IPS DF 4.7 (cell line): ENCODE measurements at regions not wholly inside any gene's neighbourhood (a gene's known extent, or its start where the extent isn't known, plus 50 kb on each side); places are given as distances from the start of the nearest gene placed in this dataset.

ENCODE experiments used
- DNase-seq: peaks from one replicate; pipeline ENCODE4 v3.0.0-alpha.2; 2013; ENCODE audit warnings: low spot score; ENCODE audit errors: extremely low read depth

DNA sequence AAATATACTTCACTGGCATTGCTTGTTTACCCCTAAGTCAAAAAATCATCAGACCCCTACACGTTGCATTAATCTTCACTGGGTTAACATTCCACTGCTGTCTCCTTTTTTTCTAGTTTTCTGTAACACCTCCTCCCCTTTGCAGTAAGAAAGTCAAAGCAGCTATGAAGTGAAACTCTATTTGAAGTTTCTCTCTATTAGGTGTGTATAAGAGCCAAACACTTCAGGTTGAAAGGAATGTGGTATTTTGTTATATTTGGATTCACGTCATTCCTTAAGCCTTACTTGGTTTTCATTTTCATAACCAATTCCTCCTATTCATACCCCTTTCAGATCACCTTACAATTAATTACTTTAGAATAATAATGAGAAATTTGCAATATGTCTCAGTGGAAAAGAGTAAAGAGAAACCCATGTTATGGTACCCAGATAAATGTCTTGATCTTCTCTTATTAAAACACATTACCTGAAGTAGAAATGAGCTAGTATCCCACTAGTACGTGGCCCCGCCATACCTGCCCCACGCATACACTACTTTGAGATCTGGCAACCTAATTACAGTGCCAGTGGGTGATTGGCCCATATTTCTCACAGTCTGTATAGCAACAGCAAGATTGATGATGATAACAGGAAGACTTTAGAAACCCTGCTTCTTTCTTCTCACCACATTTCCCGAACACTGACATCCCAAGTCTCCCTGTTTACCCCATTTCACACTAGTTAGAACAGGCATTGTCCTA, 236.4 kb upstream of the RGS6 start:
- no peak for DNase-seq

DNA sequence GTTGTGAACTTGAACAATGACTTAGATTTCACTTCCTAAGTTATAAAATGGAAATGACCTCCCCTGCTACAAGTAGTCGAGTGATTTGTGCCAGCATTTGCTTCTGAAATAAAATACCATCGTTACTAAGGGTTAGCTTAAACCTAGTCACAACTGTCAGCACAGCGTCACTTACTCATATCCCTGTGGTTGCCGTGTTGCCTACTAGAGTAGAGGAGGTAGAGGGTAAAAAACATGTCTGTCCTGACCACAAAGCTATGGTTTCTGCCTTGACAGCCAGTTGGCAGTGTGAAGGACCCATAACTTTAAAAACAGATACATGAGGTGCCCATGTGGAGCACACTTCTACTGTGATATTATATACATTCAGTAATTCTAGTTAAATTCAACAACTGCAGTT, 234.2 kb upstream of the RGS6 start:
- DNase-seq: no peak

GRCh38 chr14:71698673-71699072, 233.6 kb upstream of the RGS6 start:
- DNase-seq: no peak

DNA sequence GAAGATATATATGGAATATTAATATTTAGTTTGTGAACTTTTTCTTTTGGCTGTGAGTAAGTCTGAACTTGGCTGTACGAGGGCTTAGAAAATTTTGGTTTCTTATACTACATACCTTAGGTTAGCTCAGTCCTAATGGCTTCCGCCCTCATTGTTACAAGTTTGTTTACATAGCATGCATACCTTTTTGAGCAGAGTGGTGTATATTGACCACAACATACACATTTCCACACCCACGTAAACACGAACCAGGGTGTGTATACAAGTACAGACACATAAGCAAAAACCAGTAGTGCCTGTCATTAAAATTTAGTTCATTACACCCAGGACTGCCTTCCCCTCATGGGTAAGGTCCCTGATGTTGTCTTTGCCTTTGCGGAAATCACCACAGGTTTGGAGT, 230.2 kb upstream of the RGS6 start:
- DNase-seq: no peak

GRCh38 chr14:71702786-71703185, 229.4 kb upstream of the RGS6 start:
- DNase-seq: no peak

DNA sequence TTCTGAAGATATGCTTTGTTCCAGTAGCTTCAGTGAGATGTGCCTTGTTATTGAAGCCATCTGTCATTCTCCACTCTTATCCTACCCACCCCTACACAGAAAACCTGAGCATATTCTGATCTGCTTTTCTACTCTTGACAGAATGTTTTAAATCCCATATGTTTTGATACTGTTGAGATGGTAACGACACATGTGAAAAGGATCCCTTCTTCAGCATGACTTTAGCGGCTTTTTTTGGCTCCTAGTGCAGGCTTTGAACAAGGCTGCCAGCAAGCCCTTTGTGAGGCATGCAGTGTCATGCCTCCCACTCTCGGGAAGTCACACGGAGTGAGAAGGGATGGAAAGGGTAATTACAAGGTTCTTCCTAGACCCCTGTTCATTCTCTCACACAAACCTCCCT, 228.8 kb upstream of the RGS6 start:
- no peak for DNase-seq

DNA sequence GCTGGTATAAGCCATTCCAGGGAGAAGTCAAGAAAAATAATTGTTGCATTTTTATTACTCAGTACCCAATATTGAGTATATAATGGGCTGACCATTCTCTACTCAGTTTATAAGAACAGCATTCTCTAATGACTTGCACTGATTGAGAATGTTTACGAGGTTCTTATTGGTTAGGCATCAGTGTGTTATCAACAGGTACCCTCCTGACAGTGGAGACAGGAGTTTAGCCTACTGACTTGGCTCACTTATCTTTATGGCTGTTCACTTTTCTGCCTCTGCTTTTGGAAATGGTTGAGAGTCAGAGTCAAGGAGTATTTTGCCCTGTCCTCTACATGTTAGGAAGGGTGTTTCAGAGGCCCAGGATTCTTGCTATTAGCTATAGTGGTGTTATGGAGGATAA, 228.0 kb upstream of the RGS6 start:
- DNase-seq: no peak

GRCh38 chr14:71705460-71705859, 226.8 kb upstream of the RGS6 start:
- DNase-seq: no peak

GRCh38 chr14:71709076-71709475, 223.2 kb upstream of the RGS6 start:
- DNase-seq: no peak

DNA sequence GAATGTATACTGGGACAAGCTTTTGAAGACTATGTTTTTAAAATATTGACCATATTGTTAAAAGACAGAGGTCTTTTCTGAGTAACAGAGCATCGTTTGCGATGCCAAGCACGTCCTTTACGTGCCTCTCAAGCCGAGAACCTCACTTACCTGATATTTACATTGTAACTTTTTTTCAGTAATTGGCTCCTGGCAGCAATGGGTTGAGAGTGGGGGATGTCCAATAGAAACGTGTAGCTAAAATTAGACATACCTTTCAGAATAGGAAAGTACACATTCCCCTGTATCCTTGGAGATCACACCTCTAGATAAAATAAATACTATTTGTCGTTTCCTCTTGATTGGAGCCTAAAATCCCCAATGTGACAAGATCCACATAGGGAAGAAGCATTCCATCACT, 222.2 kb upstream of the RGS6 start:
- no peak for DNase-seq

- no peak for DNase-seq
Measured at GRCh38 chr14:71711125-71711524, 221.1 kb upstream of the RGS6 start.

DNA sequence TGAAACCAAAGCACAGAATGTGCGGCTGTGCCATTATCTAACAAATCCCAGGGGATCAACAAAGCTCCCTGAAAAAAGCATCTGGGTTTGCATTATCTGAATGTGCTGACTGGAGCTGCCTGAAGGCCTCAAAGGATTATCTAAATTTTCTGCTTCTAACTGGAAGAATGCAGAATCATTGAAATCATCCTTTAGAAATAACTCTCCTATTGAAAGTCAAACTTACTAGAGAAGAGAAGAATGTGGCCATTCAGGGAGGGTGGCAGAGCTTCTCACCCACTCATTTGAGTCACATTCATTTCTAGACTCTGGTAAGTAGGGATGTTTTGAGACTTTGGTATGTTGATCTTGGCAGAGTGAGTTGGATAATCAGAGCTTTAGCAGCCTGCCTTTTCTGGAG, 220.6 kb upstream of the RGS6 start:
- no peak for DNase-seq

DNA sequence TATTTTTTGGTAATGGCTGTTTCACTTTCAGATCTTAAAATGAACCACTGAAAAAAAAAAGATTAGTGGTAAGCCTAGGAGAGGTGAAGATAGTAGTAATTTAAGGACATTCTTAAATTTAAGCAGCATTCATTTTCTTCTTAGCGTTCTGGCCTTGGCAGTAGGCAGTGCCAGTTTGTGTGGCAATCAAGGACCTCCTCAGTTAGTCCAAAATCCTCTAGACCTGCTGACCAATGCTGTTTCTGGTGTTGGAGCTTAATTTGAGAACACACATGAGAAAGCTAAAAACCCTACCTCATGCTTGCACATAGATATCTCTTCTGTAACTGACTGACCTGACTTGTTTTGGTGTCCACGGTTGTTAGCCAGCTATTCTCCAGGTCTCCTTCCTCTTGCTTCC, 219.8 kb upstream of the RGS6 start:
- DNase-seq: no peak

DNA sequence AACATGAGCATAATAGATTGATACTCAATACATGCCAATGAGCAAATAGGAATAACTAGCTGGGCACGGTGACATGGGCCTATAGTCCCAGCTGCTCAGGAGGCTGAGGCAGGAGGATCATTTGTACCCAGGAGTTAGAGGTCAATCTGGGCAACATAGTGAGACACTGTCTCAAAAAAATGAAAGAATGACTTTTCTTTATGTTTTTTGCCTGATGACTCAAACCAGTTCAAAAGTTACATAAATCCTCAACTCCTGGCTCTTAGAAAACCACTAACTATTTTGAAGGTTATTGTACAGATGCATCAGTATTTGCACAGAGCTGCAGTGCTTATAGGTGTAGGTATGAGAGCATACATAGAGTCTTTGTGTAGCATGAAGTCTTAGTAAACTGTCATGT, 219.2 kb upstream of the RGS6 start:
- no peak for DNase-seq

DNA sequence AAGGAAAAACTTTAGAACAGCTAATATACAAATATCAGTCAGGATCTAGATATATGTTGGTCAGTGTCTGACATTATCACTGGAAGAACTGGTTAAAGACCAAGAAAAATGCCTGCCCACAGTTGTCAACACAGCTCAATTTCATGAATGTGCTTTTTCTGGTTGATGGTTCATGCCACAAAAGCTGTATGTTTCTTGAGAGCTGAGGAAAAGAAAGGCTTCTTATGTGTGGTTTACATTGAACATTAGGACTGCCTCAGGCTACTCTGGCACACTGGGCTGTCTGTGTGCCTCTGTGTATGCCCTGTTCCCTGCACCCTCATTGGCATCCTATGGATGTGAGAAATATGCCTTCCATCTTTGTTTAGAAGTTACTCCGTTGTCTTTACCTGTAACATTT, 218.8 kb upstream of the RGS6 start:
- no peak for DNase-seq

- DNase-seq: no peak
Measured at GRCh38 chr14:71714225-71714624, 218.0 kb upstream of the RGS6 start.

DNA sequence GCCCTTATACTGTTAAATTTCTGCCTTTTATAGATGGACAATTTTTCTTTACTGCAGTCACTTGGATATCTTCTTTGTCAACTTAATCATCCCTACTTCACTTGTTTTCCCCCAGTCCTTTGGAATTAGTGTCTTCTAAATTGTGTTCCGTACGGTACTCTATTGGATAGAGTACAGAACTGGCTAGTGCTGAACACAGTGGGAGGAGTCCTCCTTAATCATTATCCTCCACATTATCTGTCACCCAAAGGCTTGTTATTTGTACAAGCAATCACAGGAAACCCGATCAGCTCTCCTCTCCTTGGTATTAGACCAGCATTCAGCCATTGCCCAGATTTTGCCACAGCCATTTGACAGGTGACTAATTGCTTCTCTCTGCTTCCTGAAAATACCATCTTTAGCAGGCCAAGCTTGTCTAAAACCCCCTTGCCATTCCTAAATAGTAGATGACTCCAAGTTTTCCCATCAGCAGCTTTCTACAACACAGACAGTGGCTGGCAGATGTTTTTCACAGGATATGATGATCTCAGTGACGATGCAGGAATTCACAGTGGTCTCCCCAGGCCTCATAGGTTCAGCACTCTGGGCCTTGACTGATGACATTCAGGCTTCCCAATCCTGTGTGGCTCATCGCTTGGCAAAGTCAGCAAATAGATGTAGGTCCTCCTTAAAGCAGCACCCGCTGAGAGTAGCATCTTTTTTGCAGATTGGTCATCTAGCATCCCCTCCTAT, 216.0 kb upstream of the RGS6 start:
- DNase-seq: no peak

GRCh38 chr14:71720978-71721624, 211.1 kb upstream of the RGS6 start:
- DNase-seq: peak; percentile 69

DNA sequence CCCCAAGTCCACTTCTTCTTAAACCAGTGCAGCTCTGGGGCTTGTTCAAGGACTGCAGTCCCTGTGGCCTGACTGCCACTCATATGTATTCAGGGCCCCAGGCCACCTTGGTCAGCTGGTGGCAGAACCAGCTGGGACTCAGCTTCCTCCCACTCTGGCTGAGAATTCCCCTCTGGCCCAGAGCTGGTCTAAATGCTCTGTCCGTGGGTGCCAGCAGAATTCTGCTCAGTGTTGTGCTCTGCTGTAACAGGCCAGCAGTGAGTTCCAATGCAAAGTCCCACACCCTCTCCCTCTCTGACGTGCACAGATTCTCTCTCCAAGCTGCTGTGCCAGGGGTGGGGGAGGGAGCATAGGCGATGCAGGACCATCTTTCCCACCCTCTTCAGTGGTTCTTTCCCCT, 210.4 kb upstream of the RGS6 start:
- DNase-seq: no peak

GRCh38 chr14:71722885-71723284, 209.3 kb upstream of the RGS6 start:
- DNase-seq: no peak

DNA sequence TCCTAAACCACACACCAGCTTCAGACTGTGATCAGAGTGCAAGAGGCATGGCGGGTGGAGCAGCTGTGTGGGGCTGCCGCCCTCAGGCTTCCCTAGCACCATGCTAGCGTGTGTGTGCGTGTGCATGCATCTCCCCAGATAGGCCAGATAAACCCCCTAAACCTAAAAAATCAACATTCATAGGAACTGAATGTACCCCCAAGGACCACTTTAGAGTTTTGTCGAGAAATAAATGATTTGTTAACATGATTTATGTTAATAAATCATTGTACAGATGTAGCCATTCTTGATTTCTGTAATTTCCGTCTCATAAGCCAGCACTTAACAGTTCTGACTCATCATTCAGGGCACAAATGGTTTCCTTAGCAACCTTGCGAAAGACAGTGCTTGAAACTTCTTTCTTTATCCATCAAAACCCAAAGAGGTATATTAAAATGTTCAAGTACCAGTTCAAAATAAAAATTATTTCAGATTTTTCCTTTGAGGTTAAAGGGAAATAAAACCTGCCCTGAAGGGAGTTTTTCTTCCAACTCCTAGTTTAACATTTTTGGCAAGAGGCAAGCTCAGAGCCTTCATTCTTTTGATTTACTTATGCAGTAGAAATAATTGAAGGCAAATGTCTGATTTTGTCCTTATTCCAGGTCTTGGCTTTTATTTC, 206.2 kb upstream of the RGS6 start:
- DNase-seq: no peak

DNA sequence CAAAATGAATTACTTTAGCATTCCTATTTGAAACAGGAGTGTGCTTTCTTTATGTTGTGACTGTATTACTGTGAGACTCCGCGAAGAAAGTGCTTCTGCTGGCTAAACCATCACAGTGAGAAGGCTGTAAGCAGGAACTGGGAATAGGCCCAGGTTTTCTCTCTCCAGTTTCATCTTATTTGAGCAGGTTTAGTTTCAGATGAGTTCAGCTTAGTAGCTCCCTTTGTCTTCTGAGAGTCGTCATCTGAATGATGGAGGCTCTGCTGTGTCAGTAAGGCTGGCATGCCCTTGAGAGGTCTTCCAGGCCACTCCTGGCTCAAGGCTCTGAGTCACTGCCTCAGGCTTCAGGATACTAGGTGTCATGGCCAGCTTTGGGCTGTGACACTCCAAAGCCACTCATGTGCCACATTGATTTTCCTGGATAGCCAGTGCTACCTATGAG, 205.6 kb upstream of the RGS6 start:
- DNase-seq: no peak
